Breast epithelium (tissue), 4 donors: ENCODE measurements at regions not wholly inside any gene's neighbourhood (a gene's known extent, or its start where the extent isn't known, plus 50 kb on each side); places are given as distances from the start of the nearest gene placed in this dataset.

Experiments used
- DNase-seq, 2 donors: peaks; one replicate each; pipeline ENCODE4 v3.0.0-alpha.2; 2019; ENCODE audit warnings: low spot score in 2 of 2
- H3K27ac ChIP-seq, 2 donors: fragments of 200-600 bp; sonication (generic) in 1 of 2; one replicate each; pipeline ENCODE4 v1.5.1; 2016 to 2019; ENCODE audit warnings: mild to moderate bottlenecking in 1 of 2
- H3K27me3 ChIP-seq, 2 donors: fragments of 200-600 bp; sonication (generic) in 1 of 2; one replicate each; pipeline versions ENCODE4 v1.5.1 to v1.6.0; 2017 to 2019; ENCODE audit warnings: control low read depth in 1 of 2, mild to moderate bottlenecking in 1 of 2
- H3K36me3 ChIP-seq: fragments of 200-600 bp; one replicate; pipeline ENCODE4 v1.5.1; 2019
- H3K4me1 ChIP-seq, 2 donors: fragments of 200-600 bp; sonication (generic); one replicate each; pipeline ENCODE4 v1.5.1; 2016 to 2019; ENCODE audit warnings: control low read depth in 1 of 2
- H3K4me3 ChIP-seq, 3 donors: fragments of 200-600 bp; sonication (generic); 1 replicate in 2 of 3; 2 replicates in 1 of 3; pipeline ENCODE4 v1.5.1; 2016 to 2019; ENCODE audit warnings: mild to moderate bottlenecking in 3 of 3, moderate library complexity in 2 of 3
- H3K9me3 ChIP-seq, 2 donors: fragments of 200-600 bp; sonication (generic) in 1 of 2; one replicate each; pipeline ENCODE4 v1.5.1; 2016 to 2019; ENCODE audit warnings: control low read depth in 1 of 2
- CTCF ChIP-seq, 3 donors: fragments of 450-650 bp; IDR thresholded peaks; one replicate each; pipeline ENCODE4 v1.5.1; 2016 to 2017; ENCODE audit warnings: antibody characterized with exemption in 3 of 3, mild to moderate bottlenecking in 3 of 3, moderate library complexity in 3 of 3
- POLR2A ChIP-seq: fragments of 450-650 bp; IDR thresholded peaks from one replicate; pipeline ENCODE4 v1.6.1; 2016; ENCODE audit warnings: antibody characterized with exemption, mild to moderate bottlenecking, moderate library complexity
- POLR2AphosphoS5 ChIP-seq, 3 donors: sonication (generic); formaldehyde crosslinking; IDR thresholded peaks; one replicate each; pipeline ENCODE4 v1.6.1; 2017; ENCODE audit warnings: antibody characterized with exemption in 3 of 3
- intact Hi-C: fragments of 100-400 bp; cut with DNase I; formaldehyde crosslinking; loops from one replicate; pipeline ENCODE4 v1.15.1; 2023; ENCODE audit warnings: low total_unique reads

- no peak overlapping the region for H3K4me3 ChIP-seq
- H3K4me1 ChIP-seq, result no peaks in the 10 kb centered on the region
- H3K27me3 ChIP-seq, result no peaks in the 10 kb centered on the region
- no peaks in the 10 kb centered on the region for H3K36me3 ChIP-seq
- no peak for DNase-seq
- no peak overlapping the region for H3K27ac ChIP-seq
- intact Hi-C loops, result no loop called here
- no peak for TF ChIP-seq POLR2A
- no peak for TF ChIP-seq POLR2AphosphoS5 (IDR thresholded peaks at IDR 0.05)
- TF ChIP-seq CTCF (IDR thresholded peaks at IDR 0.05), result no peak
- no peaks in the 10 kb centered on the region for H3K9me3 ChIP-seq
Measured at GRCh38 chr6:125406741-125407140, 105.0 kb upstream of the HDDC2 start.

GRCh38 chr6:125414507-125414906, 112.7 kb upstream of the HDDC2 start:
- DNase-seq, result no peak
- no peak for TF ChIP-seq CTCF (IDR thresholded peaks at IDR 0.05)
- no peak for TF ChIP-seq POLR2AphosphoS5 (IDR thresholded peaks at IDR 0.05)
- TF ChIP-seq POLR2A, result no peak
- Histone ChIP-seq H3K27me3 (no peaks in the 10 kb centered on the region), H3K4me3 (no peak overlapping the region), H3K36me3 (no peaks in the 10 kb centered on the region), H3K4me1 (no peaks in the 10 kb centered on the region), H3K27ac (no peak overlapping the region), H3K9me3 (peaks cover 0 to 8% of the 10 kb centered on the region in 2 donors)
- intact Hi-C loops, result no loop called here

GRCh38 chr6:125415913-125416312, 114.1 kb upstream of the HDDC2 start:
- no peak overlapping the region for H3K4me3 ChIP-seq
- intact Hi-C loops, result no loop called here
- no peak for DNase-seq
- no peaks in the 10 kb centered on the region for H3K36me3 ChIP-seq
- peaks cover 0 to 8% of the 10 kb centered on the region in 2 donors for H3K9me3 ChIP-seq
- no peak overlapping the region for H3K27ac ChIP-seq
- H3K4me1 ChIP-seq, result no peaks in the 10 kb centered on the region
- TF ChIP-seq POLR2A, result no peak
- no peak for TF ChIP-seq POLR2AphosphoS5 (IDR thresholded peaks at IDR 0.05)
- TF ChIP-seq CTCF (IDR thresholded peaks at IDR 0.05), result no peak
- H3K27me3 ChIP-seq, result no peaks in the 10 kb centered on the region

- H3K27me3 ChIP-seq, result no peaks in the 10 kb centered on the region
- intact Hi-C loops, result no loop called here
- DNase-seq, result no peak
- H3K4me1 ChIP-seq, result peaks cover 0 to 4% of the 10 kb centered on the region in 2 donors
- H3K36me3 ChIP-seq, result no peaks in the 10 kb centered on the region
- TF ChIP-seq CTCF (IDR thresholded peaks at IDR 0.05), result no peak
- no peak for TF ChIP-seq POLR2A
- TF ChIP-seq POLR2AphosphoS5 (IDR thresholded peaks at IDR 0.05), result no peak
- peak overlapping the region in 1 of 2 donors; percentile 26 for H3K27ac ChIP-seq
- H3K4me3 ChIP-seq, result no peak overlapping the region
- H3K9me3 ChIP-seq, result no peaks in the 10 kb centered on the region
Measured at GRCh38 chr6:125421836-125422235, 120.1 kb upstream of the HDDC2 start.

GRCh38 chr6:125423047-125423446, 121.3 kb upstream of the HDDC2 start:
- H3K27ac ChIP-seq, result no peak overlapping the region
- H3K27me3 ChIP-seq, result no peaks in the 10 kb centered on the region
- intact Hi-C loops, result no loop called here
- peaks cover 0 to 4% of the 10 kb centered on the region in 2 donors for H3K4me1 ChIP-seq
- no peak for TF ChIP-seq POLR2A
- no peak for TF ChIP-seq POLR2AphosphoS5 (IDR thresholded peaks at IDR 0.05)
- no peak for TF ChIP-seq CTCF (IDR thresholded peaks at IDR 0.05)
- H3K36me3 ChIP-seq, result no peaks in the 10 kb centered on the region
- no peaks in the 10 kb centered on the region for H3K9me3 ChIP-seq
- no peak for DNase-seq
- no peak overlapping the region for H3K4me3 ChIP-seq
